WTC11 (cell line): ENCODE measurements at regions not wholly inside any gene's neighbourhood (a gene's known extent, or its start where the extent isn't known, plus 50 kb on each side); places are given as distances from the start of the nearest gene placed in this dataset.

ENCODE experiments used
- FOXJ3 ChIP-seq: sonication (generic); formaldehyde crosslinking; IDR thresholded peaks from 2 replicates; pipeline ENCODE4 v1.9.0; 2021; ENCODE audit warnings: missing genetic modification reagents, mild to moderate bottlenecking, borderline replicate concordance
- NFE2L1 ChIP-seq: sonication (generic); formaldehyde crosslinking; IDR thresholded peaks from 2 replicates; pipeline ENCODE4 v1.8.1; 2023; ENCODE audit warnings: missing genetic modification reagents
- SMAD3 ChIP-seq: sonication (generic); formaldehyde crosslinking; IDR thresholded peaks from 2 replicates; pipeline ENCODE4 v1.8.0; 2022; ENCODE audit warnings: missing genetic modification reagents, mild to moderate bottlenecking, borderline replicate concordance
- TCF7 ChIP-seq: sonication (generic); formaldehyde crosslinking; IDR thresholded peaks from 2 replicates; pipeline ENCODE4 v1.8.0; 2022; ENCODE audit warnings: mild to moderate bottlenecking, low read depth, missing genetic modification reagents, moderate library complexity
- TF ChIP-seq, protein P1 (sequence below): fragments of 200-600 bp; IDR thresholded peaks from 2 replicates; pipeline ENCODE4 v1.8.0; 2022; ENCODE audit warnings: antibody characterized with exemption
- TF ChIP-seq, protein P2 (sequence below): sonication (generic); formaldehyde crosslinking; IDR thresholded peaks from 2 replicates; pipeline ENCODE4 v1.8.1; 2022; ENCODE audit warnings: low read depth, missing genetic modification reagents, borderline replicate concordance
- TF ChIP-seq, protein P3 (sequence below): sonication (generic); formaldehyde crosslinking; IDR thresholded peaks from 2 replicates; pipeline ENCODE4 v1.8.1; 2023; ENCODE audit warnings: mild to moderate bottlenecking, missing genetic modification reagents, moderate library complexity
- TF ChIP-seq, protein P4 (sequence below): sonication (generic); formaldehyde crosslinking; IDR thresholded peaks from 2 replicates; pipeline ENCODE4 v1.8.1; 2023; ENCODE audit warnings: mild to moderate bottlenecking, missing genetic modification reagents, borderline replicate concordance
- TF ChIP-seq, protein P5 (sequence below): sonication (generic); formaldehyde crosslinking; IDR thresholded peaks from 2 replicates; pipeline ENCODE4 v1.8.1; 2022; ENCODE audit warnings: mild to moderate bottlenecking, missing genetic modification reagents, moderate library complexity, borderline replicate concordance

- TF ChIP-seq, protein P1, sequence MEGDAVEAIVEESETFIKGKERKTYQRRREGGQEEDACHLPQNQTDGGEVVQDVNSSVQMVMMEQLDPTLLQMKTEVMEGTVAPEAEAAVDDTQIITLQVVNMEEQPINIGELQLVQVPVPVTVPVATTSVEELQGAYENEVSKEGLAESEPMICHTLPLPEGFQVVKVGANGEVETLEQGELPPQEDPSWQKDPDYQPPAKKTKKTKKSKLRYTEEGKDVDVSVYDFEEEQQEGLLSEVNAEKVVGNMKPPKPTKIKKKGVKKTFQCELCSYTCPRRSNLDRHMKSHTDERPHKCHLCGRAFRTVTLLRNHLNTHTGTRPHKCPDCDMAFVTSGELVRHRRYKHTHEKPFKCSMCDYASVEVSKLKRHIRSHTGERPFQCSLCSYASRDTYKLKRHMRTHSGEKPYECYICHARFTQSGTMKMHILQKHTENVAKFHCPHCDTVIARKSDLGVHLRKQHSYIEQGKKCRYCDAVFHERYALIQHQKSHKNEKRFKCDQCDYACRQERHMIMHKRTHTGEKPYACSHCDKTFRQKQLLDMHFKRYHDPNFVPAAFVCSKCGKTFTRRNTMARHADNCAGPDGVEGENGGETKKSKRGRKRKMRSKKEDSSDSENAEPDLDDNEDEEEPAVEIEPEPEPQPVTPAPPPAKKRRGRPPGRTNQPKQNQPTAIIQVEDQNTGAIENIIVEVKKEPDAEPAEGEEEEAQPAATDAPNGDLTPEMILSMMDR, result no peak
- TF ChIP-seq NFE2L1 (CRISPR knock-in tag) (no peak), FOXJ3 (CRISPR knock-in tag) (no peak), TCF7 (no peak), SMAD3 (no peak)
- TF ChIP-seq, protein P2, sequence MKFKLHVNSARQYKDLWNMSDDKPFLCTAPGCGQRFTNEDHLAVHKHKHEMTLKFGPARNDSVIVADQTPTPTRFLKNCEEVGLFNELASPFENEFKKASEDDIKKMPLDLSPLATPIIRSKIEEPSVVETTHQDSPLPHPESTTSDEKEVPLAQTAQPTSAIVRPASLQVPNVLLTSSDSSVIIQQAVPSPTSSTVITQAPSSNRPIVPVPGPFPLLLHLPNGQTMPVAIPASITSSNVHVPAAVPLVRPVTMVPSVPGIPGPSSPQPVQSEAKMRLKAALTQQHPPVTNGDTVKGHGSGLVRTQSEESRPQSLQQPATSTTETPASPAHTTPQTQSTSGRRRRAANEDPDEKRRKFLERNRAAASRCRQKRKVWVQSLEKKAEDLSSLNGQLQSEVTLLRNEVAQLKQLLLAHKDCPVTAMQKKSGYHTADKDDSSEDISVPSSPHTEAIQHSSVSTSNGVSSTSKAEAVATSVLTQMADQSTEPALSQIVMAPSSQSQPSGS (CRISPR knock-in tag), result no peak
- TF ChIP-seq, protein P3, sequence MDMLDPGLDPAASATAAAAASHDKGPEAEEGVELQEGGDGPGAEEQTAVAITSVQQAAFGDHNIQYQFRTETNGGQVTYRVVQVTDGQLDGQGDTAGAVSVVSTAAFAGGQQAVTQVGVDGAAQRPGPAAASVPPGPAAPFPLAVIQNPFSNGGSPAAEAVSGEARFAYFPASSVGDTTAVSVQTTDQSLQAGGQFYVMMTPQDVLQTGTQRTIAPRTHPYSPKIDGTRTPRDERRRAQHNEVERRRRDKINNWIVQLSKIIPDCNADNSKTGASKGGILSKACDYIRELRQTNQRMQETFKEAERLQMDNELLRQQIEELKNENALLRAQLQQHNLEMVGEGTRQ, result no peak
- TF ChIP-seq, protein P4, sequence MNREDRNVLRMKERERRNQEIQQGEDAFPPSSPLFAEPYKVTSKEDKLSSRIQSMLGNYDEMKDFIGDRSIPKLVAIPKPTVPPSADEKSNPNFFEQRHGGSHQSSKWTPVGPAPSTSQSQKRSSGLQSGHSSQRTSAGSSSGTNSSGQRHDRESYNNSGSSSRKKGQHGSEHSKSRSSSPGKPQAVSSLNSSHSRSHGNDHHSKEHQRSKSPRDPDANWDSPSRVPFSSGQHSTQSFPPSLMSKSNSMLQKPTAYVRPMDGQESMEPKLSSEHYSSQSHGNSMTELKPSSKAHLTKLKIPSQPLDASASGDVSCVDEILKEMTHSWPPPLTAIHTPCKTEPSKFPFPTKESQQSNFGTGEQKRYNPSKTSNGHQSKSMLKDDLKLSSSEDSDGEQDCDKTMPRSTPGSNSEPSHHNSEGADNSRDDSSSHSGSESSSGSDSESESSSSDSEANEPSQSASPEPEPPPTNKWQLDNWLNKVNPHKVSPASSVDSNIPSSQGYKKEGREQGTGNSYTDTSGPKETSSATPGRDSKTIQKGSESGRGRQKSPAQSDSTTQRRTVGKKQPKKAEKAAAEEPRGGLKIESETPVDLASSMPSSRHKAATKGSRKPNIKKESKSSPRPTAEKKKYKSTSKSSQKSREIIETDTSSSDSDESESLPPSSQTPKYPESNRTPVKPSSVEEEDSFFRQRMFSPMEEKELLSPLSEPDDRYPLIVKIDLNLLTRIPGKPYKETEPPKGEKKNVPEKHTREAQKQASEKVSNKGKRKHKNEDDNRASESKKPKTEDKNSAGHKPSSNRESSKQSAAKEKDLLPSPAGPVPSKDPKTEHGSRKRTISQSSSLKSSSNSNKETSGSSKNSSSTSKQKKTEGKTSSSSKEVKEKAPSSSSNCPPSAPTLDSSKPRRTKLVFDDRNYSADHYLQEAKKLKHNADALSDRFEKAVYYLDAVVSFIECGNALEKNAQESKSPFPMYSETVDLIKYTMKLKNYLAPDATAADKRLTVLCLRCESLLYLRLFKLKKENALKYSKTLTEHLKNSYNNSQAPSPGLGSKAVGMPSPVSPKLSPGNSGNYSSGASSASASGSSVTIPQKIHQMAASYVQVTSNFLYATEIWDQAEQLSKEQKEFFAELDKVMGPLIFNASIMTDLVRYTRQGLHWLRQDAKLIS, result no peak
- TF ChIP-seq, protein P5, sequence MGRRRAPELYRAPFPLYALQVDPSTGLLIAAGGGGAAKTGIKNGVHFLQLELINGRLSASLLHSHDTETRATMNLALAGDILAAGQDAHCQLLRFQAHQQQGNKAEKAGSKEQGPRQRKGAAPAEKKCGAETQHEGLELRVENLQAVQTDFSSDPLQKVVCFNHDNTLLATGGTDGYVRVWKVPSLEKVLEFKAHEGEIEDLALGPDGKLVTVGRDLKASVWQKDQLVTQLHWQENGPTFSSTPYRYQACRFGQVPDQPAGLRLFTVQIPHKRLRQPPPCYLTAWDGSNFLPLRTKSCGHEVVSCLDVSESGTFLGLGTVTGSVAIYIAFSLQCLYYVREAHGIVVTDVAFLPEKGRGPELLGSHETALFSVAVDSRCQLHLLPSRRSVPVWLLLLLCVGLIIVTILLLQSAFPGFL, result no peak
Observed at GRCh38 chr10:33621101-33621500, 286.6 kb upstream of the NRP1 start.
